HepG2 (cell line): ENCODE measurements at regions not wholly inside any gene's neighbourhood (a gene's known extent, or its start where the extent isn't known, plus 50 kb on each side); places are given as distances from the start of the nearest gene placed in this dataset.

Experiments
- AGO2 ChIP-seq: fragments of 200-400 bp; formaldehyde crosslinking; optimal IDR thresholded peaks from 2 replicates; pipeline ENCODE3; 2017; ENCODE audit warnings: mild to moderate bottlenecking, low read depth, low read length, moderate library complexity
- KAT8 ChIP-seq: IDR thresholded peaks from 2 replicates; pipeline ENCODE4 v1.6.1; 2016; ENCODE audit warnings: missing genetic modification reagents, missing compliant biosample characterization
- PRMT3 ChIP-seq: sonication (generic); formaldehyde crosslinking; IDR thresholded peaks from 2 replicates; pipeline ENCODE4 v1.8.1; 2022; ENCODE audit warnings: low read depth, mild to moderate bottlenecking, moderate library complexity, missing genetic modification reagents, borderline replicate concordance
- SYNCRIP ChIP-seq: fragments of 200-400 bp; formaldehyde crosslinking; IDR thresholded peaks from 2 replicates; pipeline ENCODE4 v1.6.1; 2018; ENCODE audit warnings: mild to moderate bottlenecking, low read depth, low read length; ENCODE audit not compliant: insufficient read depth
- TAF15 ChIP-seq: fragments of 200-400 bp; formaldehyde crosslinking; IDR thresholded peaks from one replicate; pipeline ENCODE4 v1.6.1; 2018; ENCODE audit warnings: mild to moderate bottlenecking, low read depth, low read length; ENCODE audit not compliant: poor library complexity, severe bottlenecking
- ZNF430 ChIP-seq: sonication (generic); formaldehyde crosslinking; IDR thresholded peaks from 2 replicates; pipeline ENCODE4 v1.9.0; 2021; ENCODE audit warnings: mild to moderate bottlenecking, missing genetic modification reagents
- ZNF713 ChIP-seq: sonication (generic); formaldehyde crosslinking; IDR thresholded peaks from 2 replicates; pipeline ENCODE4 v1.4.0; 2020; ENCODE audit warnings: mild to moderate bottlenecking, missing genetic modification reagents
- ZNF839 ChIP-seq: sonication (generic); formaldehyde crosslinking; IDR thresholded peaks from 2 replicates; pipeline ENCODE4 v1.4.0; 2020; ENCODE audit warnings: missing genetic modification reagents, mild to moderate bottlenecking, borderline replicate concordance
- ZNF879 ChIP-seq: sonication (generic); formaldehyde crosslinking; IDR thresholded peaks from 2 replicates; pipeline ENCODE4 v1.8.1; 2023; ENCODE audit warnings: missing genetic modification reagents
- TF ChIP-seq, protein P1 (sequence below): sonication (generic); formaldehyde crosslinking; IDR thresholded peaks from 2 replicates; pipeline ENCODE4 v1.9.0; 2022; ENCODE audit warnings: missing genetic modification reagents, mild to moderate bottlenecking, borderline replicate concordance
- TF ChIP-seq, protein P2 (sequence below), 2 experiments: fragments of 450-650 bp in 1 of 2; sonication (generic) in 1 of 2; formaldehyde crosslinking; IDR thresholded peaks; 2 replicates each; pipeline versions ENCODE4 v1.5.0 to v1.8.0; 2020 to 2022; ENCODE audit warnings: mild to moderate bottlenecking in 1 of 2, missing genetic modification reagents in 1 of 2
- TF ChIP-seq, protein P3 (sequence below): sonication (generic); formaldehyde crosslinking; IDR thresholded peaks from 2 replicates; pipeline ENCODE4 v1.5.0; 2020; ENCODE audit warnings: missing genetic modification reagents, mild to moderate bottlenecking, borderline replicate concordance
- TF ChIP-seq, protein P4 (sequence below): sonication (generic); formaldehyde crosslinking; IDR thresholded peaks from 2 replicates; pipeline ENCODE4 v1.4.0; 2020; ENCODE audit warnings: missing genetic modification reagents
- TF ChIP-seq, protein P5 (sequence below): sonication (generic); formaldehyde crosslinking; IDR thresholded peaks from 2 replicates; pipeline ENCODE4 v1.4.0; 2020; ENCODE audit warnings: mild to moderate bottlenecking, missing genetic modification reagents
- TF ChIP-seq, protein P6 (sequence below): sonication (generic); formaldehyde crosslinking; IDR thresholded peaks from 2 replicates; pipeline ENCODE4 v1.4.0; 2020; ENCODE audit warnings: mild to moderate bottlenecking, missing genetic modification reagents

DNA sequence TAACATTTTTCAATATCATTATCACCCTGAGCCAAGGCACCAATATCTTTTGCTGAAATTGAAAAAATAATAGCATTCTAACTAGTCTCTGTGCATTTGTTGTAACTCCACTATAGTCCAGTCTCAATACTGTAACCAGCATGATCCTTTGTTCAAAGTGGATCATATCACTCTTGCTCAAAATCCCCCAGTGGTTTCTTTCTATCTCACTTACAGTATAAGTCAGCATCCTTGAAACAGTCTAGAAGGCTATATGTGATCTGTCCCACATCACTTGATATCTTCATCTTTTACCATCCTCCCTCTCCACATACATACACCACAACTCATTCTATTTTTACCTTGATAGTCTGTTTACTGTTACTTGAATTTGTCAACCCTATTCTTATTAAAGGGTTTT, 435.7 kb downstream of the CCER1 start (continued):
- TF ChIP-seq, protein P1, sequence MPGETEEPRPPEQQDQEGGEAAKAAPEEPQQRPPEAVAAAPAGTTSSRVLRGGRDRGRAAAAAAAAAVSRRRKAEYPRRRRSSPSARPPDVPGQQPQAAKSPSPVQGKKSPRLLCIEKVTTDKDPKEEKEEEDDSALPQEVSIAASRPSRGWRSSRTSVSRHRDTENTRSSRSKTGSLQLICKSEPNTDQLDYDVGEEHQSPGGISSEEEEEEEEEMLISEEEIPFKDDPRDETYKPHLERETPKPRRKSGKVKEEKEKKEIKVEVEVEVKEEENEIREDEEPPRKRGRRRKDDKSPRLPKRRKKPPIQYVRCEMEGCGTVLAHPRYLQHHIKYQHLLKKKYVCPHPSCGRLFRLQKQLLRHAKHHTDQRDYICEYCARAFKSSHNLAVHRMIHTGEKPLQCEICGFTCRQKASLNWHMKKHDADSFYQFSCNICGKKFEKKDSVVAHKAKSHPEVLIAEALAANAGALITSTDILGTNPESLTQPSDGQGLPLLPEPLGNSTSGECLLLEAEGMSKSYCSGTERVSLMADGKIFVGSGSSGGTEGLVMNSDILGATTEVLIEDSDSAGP = no peak
- TF ChIP-seq, protein P2, sequence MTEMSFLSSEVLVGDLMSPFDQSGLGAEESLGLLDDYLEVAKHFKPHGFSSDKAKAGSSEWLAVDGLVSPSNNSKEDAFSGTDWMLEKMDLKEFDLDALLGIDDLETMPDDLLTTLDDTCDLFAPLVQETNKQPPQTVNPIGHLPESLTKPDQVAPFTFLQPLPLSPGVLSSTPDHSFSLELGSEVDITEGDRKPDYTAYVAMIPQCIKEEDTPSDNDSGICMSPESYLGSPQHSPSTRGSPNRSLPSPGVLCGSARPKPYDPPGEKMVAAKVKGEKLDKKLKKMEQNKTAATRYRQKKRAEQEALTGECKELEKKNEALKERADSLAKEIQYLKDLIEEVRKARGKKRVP (CRISPR knock-in tag; IDR thresholded peaks at IDR 0.05) = no peak
- TF ChIP-seq, protein P3, sequence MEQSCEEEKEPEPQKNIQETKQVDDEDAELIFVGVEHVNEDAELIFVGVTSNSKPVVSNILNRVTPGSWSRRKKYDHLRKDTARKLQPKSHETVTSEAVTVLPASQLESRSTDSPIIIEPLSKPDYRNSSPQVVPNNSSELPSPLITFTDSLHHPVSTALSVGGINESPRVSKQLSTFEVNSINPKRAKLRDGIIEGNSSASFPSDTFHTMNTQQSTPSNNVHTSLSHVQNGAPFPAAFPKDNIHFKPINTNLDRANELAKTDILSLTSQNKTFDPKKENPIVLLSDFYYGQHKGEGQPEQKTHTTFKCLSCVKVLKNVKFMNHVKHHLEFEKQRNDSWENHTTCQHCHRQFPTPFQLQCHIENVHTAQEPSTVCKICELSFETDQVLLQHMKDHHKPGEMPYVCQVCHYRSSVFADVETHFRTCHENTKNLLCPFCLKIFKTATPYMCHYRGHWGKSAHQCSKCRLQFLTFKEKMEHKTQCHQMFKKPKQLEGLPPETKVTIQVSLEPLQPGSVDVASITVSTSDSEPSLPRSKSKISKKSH (CRISPR knock-in tag) = no peak
- TF ChIP-seq, protein P4, sequence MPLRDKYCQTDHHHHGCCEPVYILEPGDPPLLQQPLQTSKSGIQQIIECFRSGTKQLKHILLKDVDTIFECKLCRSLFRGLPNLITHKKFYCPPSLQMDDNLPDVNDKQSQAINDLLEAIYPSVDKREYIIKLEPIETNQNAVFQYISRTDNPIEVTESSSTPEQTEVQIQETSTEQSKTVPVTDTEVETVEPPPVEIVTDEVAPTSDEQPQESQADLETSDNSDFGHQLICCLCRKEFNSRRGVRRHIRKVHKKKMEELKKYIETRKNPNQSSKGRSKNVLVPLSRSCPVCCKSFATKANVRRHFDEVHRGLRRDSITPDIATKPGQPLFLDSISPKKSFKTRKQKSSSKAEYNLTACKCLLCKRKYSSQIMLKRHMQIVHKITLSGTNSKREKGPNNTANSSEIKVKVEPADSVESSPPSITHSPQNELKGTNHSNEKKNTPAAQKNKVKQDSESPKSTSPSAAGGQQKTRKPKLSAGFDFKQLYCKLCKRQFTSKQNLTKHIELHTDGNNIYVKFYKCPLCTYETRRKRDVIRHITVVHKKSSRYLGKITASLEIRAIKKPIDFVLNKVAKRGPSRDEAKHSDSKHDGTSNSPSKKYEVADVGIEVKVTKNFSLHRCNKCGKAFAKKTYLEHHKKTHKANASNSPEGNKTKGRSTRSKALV = no peak
- TF ChIP-seq KAT8 (CRISPR knock-in tag) (no peak), AGO2 (no peak), ZNF879 (no peak), TAF15 (no peak), PRMT3 (CRISPR knock-in tag) (no peak), SYNCRIP (no peak), ZNF430 (CRISPR knock-in tag) (no peak), ZNF839 (no peak), ZNF713 (CRISPR knock-in tag) (no peak)
- TF ChIP-seq, protein P5, sequence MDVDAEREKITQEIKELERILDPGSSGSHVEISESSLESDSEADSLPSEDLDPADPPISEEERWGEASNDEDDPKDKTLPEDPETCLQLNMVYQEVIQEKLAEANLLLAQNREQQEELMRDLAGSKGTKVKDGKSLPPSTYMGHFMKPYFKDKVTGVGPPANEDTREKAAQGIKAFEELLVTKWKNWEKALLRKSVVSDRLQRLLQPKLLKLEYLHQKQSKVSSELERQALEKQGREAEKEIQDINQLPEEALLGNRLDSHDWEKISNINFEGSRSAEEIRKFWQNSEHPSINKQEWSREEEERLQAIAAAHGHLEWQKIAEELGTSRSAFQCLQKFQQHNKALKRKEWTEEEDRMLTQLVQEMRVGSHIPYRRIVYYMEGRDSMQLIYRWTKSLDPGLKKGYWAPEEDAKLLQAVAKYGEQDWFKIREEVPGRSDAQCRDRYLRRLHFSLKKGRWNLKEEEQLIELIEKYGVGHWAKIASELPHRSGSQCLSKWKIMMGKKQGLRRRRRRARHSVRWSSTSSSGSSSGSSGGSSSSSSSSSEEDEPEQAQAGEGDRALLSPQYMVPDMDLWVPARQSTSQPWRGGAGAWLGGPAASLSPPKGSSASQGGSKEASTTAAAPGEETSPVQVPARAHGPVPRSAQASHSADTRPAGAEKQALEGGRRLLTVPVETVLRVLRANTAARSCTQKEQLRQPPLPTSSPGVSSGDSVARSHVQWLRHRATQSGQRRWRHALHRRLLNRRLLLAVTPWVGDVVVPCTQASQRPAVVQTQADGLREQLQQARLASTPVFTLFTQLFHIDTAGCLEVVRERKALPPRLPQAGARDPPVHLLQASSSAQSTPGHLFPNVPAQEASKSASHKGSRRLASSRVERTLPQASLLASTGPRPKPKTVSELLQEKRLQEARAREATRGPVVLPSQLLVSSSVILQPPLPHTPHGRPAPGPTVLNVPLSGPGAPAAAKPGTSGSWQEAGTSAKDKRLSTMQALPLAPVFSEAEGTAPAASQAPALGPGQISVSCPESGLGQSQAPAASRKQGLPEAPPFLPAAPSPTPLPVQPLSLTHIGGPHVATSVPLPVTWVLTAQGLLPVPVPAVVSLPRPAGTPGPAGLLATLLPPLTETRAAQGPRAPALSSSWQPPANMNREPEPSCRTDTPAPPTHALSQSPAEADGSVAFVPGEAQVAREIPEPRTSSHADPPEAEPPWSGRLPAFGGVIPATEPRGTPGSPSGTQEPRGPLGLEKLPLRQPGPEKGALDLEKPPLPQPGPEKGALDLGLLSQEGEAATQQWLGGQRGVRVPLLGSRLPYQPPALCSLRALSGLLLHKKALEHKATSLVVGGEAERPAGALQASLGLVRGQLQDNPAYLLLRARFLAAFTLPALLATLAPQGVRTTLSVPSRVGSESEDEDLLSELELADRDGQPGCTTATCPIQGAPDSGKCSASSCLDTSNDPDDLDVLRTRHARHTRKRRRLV (CRISPR knock-in tag) = no peak
- TF ChIP-seq, protein P6, sequence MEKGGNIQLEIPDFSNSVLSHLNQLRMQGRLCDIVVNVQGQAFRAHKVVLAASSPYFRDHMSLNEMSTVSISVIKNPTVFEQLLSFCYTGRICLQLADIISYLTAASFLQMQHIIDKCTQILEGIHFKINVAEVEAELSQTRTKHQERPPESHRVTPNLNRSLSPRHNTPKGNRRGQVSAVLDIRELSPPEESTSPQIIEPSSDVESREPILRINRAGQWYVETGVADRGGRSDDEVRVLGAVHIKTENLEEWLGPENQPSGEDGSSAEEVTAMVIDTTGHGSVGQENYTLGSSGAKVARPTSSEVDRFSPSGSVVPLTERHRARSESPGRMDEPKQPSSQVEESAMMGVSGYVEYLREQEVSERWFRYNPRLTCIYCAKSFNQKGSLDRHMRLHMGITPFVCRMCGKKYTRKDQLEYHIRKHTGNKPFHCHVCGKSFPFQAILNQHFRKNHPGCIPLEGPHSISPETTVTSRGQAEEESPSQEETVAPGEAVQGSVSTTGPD = no peak
